Activated CD8-positive, alpha-beta memory T cell treated with anti-CD3 and anti-CD28 coated beads for 48 hours (primary cell): ENCODE measurements at regions not wholly inside any gene's neighbourhood (a gene's known extent, or its start where the extent isn't known, plus 50 kb on each side); places are given as distances from the start of the nearest gene placed in this dataset.
"Not testable (repeated sequence)": the region's sequence is repeated elsewhere in the genome, so short reads cannot be mapped to it uniquely, and the experiment has no call there.

Experiments used
- DNase-seq, 3 experiments: peaks; one replicate each; pipeline ENCODE4 v3.0.0-alpha.2; 2020; ENCODE audit warnings: low read depth in 2 of 3, low spot score in 2 of 3

DNA sequence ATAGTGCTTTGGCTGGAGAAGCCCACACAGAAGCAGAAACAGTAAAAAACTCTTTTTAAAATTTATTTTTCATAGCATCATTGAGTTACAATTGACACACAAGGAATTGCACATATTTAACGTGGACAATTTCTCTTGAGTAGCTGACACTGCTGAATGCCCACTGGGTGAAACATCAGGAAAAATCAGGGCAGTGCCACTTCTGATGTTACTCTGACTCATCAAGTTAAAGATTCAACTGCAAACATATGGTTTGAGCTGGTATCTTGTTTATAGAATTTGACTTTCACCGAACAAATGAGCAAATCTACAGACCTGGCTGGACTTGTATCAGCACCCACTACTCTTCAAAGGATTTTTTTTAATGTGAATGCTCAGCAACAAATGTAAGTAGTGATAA is 66.3 kb upstream of the CTSV start:
- DNase-seq: not testable (repeated sequence)

DNA sequence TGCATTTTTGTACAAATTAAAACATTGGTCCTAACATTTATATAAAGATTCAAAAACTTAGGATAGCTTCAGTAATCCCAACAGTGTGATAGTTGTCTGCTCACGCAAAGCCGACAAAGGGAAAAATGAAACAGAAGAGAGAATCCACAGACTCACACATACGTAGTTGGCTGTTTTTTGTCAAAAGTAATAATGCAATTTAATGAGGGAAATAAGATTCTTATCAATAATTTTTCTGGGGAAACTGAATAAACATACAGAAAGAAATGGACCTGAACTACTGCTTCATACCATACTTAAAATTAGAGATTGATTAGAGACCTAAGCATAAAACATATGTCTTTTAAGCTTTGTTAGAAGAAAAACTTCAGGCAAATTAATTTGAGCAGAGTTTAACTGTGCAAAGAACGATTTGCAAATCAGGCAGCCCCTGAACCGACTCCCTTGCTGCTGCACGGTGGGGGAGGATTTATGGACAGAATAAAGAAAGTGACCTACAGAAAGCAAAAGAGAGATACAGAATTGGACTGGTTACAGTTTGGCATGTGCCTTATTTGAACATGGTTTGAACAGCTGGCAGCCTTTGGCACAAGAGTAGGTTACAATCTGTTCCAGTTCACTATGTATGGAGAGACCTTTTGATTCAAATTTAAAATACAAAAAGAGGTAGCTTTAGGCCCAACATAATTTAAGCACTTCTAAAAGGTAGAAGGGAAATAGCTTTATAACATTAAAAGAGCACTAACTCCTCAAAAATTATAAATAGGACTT is 64.9 kb upstream of the CTSV start:
- DNase-seq: not testable (repeated sequence)

DNA sequence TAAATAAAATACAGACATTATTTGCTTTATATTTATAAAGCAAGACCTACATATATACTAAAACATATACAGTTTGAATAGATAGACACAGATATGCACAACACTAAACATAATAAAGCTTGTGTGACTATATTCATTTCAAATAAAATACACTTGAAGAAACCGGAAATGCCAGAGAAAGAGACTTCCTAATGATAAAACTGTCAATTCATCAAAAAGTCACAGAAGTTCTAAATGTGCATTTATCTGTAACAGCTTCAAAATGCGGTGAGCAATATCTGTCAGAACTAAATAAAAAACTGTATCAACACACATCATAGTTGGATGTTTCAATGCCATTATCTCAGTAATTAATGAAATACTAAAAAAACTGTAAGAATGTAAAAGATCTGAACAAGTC is 60.6 kb upstream of the CTSV start:
- DNase-seq: not testable (repeated sequence)

DNA sequence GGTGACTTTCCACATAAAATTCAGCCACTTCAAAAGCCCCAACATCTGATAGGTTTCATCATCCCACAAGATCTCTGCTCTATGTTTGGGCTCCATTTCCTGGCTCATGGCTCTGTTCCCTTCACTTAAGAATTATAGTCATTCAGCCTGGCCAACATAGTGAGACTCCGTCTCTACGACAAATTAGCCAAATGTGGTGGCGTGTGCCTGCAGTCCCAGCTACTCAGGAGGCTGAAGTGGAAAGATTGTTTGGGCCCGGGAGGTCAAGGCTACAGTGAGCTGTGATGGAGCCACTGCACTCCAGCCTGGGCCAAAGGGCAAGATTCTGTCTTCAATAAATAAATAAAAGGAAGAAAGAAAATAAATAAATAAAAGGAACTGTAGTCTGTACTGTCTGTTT is 57.9 kb upstream of the CTSV start:
- DNase-seq: no peak

DNA sequence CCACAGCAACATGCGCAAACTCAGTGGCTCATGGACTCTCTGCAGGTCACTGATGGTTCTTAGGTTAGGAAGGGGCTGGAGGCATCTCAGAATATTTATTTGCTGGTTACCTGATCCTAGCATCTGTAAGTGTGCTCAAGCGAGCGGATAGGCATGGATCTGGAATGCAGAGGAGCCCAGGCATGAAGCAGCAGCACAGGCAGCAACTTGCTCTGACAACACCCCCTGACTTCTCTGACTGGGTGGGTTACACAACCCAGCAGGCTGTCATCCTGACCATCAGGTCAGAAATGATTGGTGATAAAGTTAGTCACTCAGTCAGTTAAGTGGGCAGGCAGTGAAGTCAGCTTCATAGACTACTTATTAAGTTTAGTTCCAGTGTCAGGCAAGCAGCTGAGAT is 50.4 kb upstream of the CTSV start:
- not testable (repeated sequence) for DNase-seq
